ENCODE measurements at regions not wholly inside any gene's neighbourhood (a gene's known extent, or its start where the extent isn't known, plus 50 kb on each side); places are given as distances from the start of the nearest gene placed in this dataset.
"Not testable (repeated sequence)": the region's sequence is repeated elsewhere in the genome, so short reads cannot be mapped to it uniquely, and the experiment has no call there.

- intact Hi-C loops (cut with micrococcal nuclease): no loop called here
Observed at GRCh38 chr9:79057576-79057975, 514.2 kb upstream of the TLE4 start.

- intact Hi-C loops (cut with micrococcal nuclease): no loop called here
Observed at GRCh38 chr9:79060766-79061165, 511.0 kb upstream of the TLE4 start.

GRCh38 chr9:79061752-79062616, 509.8 kb upstream of the TLE4 start:
- intact Hi-C loops (cut with micrococcal nuclease): no loop called here

GRCh38 chr9:79073201-79073600, 498.6 kb upstream of the TLE4 start:
- intact Hi-C loops (cut with micrococcal nuclease): no loop called here

GRCh38 chr9:79080536-79080935, 491.2 kb upstream of the TLE4 start:
- intact Hi-C loops (cut with micrococcal nuclease): no loop called here

- intact Hi-C loops (cut with micrococcal nuclease): no loop called here
Observed at GRCh38 chr9:79083621-79084020, 488.1 kb upstream of the TLE4 start.

- intact Hi-C loops (cut with micrococcal nuclease): no loop called here
Observed at GRCh38 chr9:79087133-79087532, 484.6 kb upstream of the TLE4 start.

- intact Hi-C loops (cut with micrococcal nuclease): no loop called here
Observed at GRCh38 chr9:79089054-79089560, 482.7 kb upstream of the TLE4 start.

- intact Hi-C loops (cut with micrococcal nuclease): not testable (repeated sequence)
Observed at GRCh38 chr9:79089851-79090250, 481.9 kb upstream of the TLE4 start.

GRCh38 chr9:79103257-79103656, 468.5 kb upstream of the TLE4 start:
- intact Hi-C loops (cut with micrococcal nuclease): not testable (repeated sequence)

- intact Hi-C loops (cut with micrococcal nuclease): no loop called here
Observed at GRCh38 chr9:79104216-79104615, 467.5 kb upstream of the TLE4 start.

- intact Hi-C loops (cut with micrococcal nuclease): no loop called here
Observed at GRCh38 chr9:79104951-79105350, 466.8 kb upstream of the TLE4 start.

GRCh38 chr9:79107911-79108676, 463.7 kb upstream of the TLE4 start:
- intact Hi-C loops (cut with micrococcal nuclease): no loop called here

- intact Hi-C loops (cut with micrococcal nuclease): no loop called here
Observed at GRCh38 chr9:79111653-79112052, 460.1 kb upstream of the TLE4 start.

GRCh38 chr9:79115176-79115575, 456.6 kb upstream of the TLE4 start:
- intact Hi-C loops (cut with micrococcal nuclease): no loop called here

GRCh38 chr9:79116041-79116440, 455.7 kb upstream of the TLE4 start:
- intact Hi-C loops (cut with micrococcal nuclease): no loop called here

- intact Hi-C loops (cut with micrococcal nuclease): no loop called here
Observed at GRCh38 chr9:79116709-79117108, 455.1 kb upstream of the TLE4 start.

GRCh38 chr9:79120533-79120932, 451.2 kb upstream of the TLE4 start:
- intact Hi-C loops (cut with micrococcal nuclease): no loop called here

GRCh38 chr9:79120941-79121340, 450.8 kb upstream of the TLE4 start:
- intact Hi-C loops (cut with micrococcal nuclease): no loop called here

- intact Hi-C loops (cut with micrococcal nuclease): no loop called here
Observed at GRCh38 chr9:79123415-79123814, 448.4 kb upstream of the TLE4 start.

- intact Hi-C loops (cut with micrococcal nuclease): no loop called here
Observed at GRCh38 chr9:79127661-79128060, 444.1 kb upstream of the TLE4 start.

- intact Hi-C loops (cut with micrococcal nuclease): loop anchor here (1.0 to 10.0 kb wide), 3 partner anchors 442 to 1045 kb away; partner anchors contain the start of gene TLE4
Observed at GRCh38 chr9:79129865-79130480, 441.8 kb upstream of the TLE4 start.

All from T-helper 1 cell treated with Interleukin-12 subunit alpha and Interleukin-12 subunit beta and Interleukin-4 antibody, amounts not matched to agents 30 ng/mL and 1 ng/mL, for 36 hours (primary cell).